Glomerular visceral epithelial cell (primary cell): ENCODE measurements at regions not wholly inside any gene's neighbourhood (a gene's known extent, or its start where the extent isn't known, plus 50 kb on each side); places are given as distances from the start of the nearest gene placed in this dataset.

ENCODE experiments used
- DNase-seq: peaks from one replicate; pipeline ENCODE4 v3.0.0-alpha.2; 2016; ENCODE audit errors: extremely low spot score

GRCh38 chr15:47991357-47991756 lies 129.4 kb upstream of the SLC24A5 start:
- DNase-seq, result no peak

GRCh38 chr15:47993051-47993450 lies 127.7 kb upstream of the SLC24A5 start:
- no peak for DNase-seq

GRCh38 chr15:47997195-47998080 lies 123.4 kb upstream of the SLC24A5 start:
- no peak for DNase-seq

- DNase-seq, result no peak
These were observed 122.2 kb upstream of the SLC24A5 start for GRCh38 chr15:47998619-47999019.

GRCh38 chr15:48001393-48002039 lies 119.3 kb upstream of the SLC24A5 start:
- DNase-seq, result no peak

- no peak for DNase-seq
These were observed 118.0 kb upstream of the SLC24A5 start for GRCh38 chr15:48002767-48003166.

GRCh38 chr15:48003441-48003840 lies 117.3 kb upstream of the SLC24A5 start:
- DNase-seq, result no peak

GRCh38 chr15:48005077-48005476 lies 115.7 kb upstream of the SLC24A5 start:
- no peak for DNase-seq

GRCh38 chr15:48006031-48006511 lies 114.7 kb upstream of the SLC24A5 start:
- no peak for DNase-seq

- no peak for DNase-seq
These were observed 110.5 kb upstream of the SLC24A5 start for GRCh38 chr15:48010316-48010715.

GRCh38 chr15:48012191-48012590 lies 108.6 kb upstream of the SLC24A5 start:
- no peak for DNase-seq

- DNase-seq, result no peak
These were observed 103.9 kb upstream of the SLC24A5 start for GRCh38 chr15:48016865-48017264.

GRCh38 chr15:48017747-48018146 lies 103.0 kb upstream of the SLC24A5 start:
- DNase-seq, result no peak

- no peak for DNase-seq
These were observed 100.6 kb upstream of the SLC24A5 start for GRCh38 chr15:48020166-48020565.

GRCh38 chr15:48021336-48022086 lies 99.3 kb upstream of the SLC24A5 start:
- DNase-seq, result no peak

- no peak for DNase-seq
These were observed 95.7 kb upstream of the SLC24A5 start for GRCh38 chr15:48025118-48025517.

- no peak for DNase-seq
These were observed 92.1 kb upstream of the SLC24A5 start for GRCh38 chr15:48028712-48029111.

GRCh38 chr15:48029642-48030041 lies 91.1 kb upstream of the SLC24A5 start:
- no peak for DNase-seq

GRCh38 chr15:48031466-48031865 lies 89.3 kb upstream of the SLC24A5 start:
- no peak for DNase-seq

GRCh38 chr15:48031973-48032372 lies 88.8 kb upstream of the SLC24A5 start:
- DNase-seq, result no peak

- no peak for DNase-seq
These were observed 87.9 kb upstream of the SLC24A5 start for GRCh38 chr15:48032911-48033310.

GRCh38 chr15:48038221-48038620 lies 82.6 kb upstream of the SLC24A5 start:
- no peak for DNase-seq
